ENCODE measurements at regions not wholly inside any gene's neighbourhood (a gene's known extent, or its start where the extent isn't known, plus 50 kb on each side); places are given as distances from the start of the nearest gene placed in this dataset.

DNA sequence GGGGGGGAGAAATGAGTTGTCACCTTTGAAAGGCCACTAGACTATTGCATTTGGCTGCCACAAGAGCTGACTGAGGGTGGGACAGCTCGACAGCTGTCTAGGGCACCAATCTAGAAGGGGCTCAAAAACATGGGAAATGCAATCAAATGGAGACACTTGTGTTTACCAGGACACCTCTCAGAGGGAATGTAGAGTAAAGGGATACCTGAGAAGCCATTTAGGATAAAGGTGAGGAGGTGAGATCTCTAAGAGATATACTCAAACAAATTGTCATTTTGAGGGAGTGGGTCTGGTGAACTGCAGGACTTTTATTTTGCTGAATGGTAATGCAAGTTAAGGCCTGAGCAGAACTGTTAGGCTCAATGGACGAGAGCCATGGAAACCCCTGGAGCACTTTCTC lies 159.8 kb downstream of the DDX1 start:
- TF ChIP-seq, protein P1, sequence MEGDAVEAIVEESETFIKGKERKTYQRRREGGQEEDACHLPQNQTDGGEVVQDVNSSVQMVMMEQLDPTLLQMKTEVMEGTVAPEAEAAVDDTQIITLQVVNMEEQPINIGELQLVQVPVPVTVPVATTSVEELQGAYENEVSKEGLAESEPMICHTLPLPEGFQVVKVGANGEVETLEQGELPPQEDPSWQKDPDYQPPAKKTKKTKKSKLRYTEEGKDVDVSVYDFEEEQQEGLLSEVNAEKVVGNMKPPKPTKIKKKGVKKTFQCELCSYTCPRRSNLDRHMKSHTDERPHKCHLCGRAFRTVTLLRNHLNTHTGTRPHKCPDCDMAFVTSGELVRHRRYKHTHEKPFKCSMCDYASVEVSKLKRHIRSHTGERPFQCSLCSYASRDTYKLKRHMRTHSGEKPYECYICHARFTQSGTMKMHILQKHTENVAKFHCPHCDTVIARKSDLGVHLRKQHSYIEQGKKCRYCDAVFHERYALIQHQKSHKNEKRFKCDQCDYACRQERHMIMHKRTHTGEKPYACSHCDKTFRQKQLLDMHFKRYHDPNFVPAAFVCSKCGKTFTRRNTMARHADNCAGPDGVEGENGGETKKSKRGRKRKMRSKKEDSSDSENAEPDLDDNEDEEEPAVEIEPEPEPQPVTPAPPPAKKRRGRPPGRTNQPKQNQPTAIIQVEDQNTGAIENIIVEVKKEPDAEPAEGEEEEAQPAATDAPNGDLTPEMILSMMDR (conservative IDR thresholded peaks at IDR 0.05 in 1 of 2, IDR thresholded peaks at IDR 0.05 in 1 of 2; ENCODE audit: low read depth in 1 of 2, low read length in 2 of 2): no peak
- TF ChIP-seq EZH2 (IDR thresholded peaks at IDR 0.05; ENCODE audit: low read length, missing control alignments): no peak
